Gastroesophageal sphincter (tissue), 3 donors: ENCODE measurements at regions not wholly inside any gene's neighbourhood (a gene's known extent, or its start where the extent isn't known, plus 50 kb on each side); places are given as distances from the start of the nearest gene placed in this dataset.

Experiments
- POLR2A ChIP-seq, 2 donors: fragments of 450-650 bp; IDR thresholded peaks; one replicate each; pipeline ENCODE4 v1.6.1; 2017; ENCODE audit warnings: antibody characterized with exemption in 2 of 2, mild to moderate bottlenecking in 2 of 2, moderate library complexity in 1 of 2
- POLR2AphosphoS5 ChIP-seq: sonication (generic); formaldehyde crosslinking; IDR thresholded peaks from one replicate; pipeline ENCODE4 v1.6.1; 2017; ENCODE audit warnings: antibody characterized with exemption
- TF ChIP-seq, protein P1 (sequence below), 4 experiments: fragments of 200-600 bp in 2 of 4; fragments of 450-650 bp in 2 of 4; sonication (generic) in 1 of 4; IDR thresholded peaks; one replicate each; pipeline ENCODE4 v1.5.1; 2017 to 2019; ENCODE audit warnings: antibody characterized with exemption in 4 of 4, mild to moderate bottlenecking in 2 of 4, moderate library complexity in 2 of 4

DNA sequence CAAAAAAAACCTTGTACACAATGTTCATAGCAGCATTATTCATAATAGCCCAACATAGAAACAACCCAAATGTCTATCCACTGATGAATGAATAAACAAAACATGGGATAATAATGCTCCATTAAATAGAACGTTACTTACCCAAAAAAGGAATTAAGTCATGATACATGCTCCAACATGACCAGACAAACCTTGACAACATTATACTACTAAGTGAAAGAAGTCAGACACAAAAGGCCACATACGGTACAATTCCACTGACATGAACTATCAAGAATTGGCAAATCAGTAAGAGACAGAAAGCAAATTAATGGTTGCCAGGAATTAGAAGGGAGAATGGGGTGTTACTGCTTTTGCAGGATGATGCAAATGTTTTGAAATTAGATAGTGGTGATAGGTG, 193.8 kb upstream of the SHISA6 start:
- TF ChIP-seq, protein P1, sequence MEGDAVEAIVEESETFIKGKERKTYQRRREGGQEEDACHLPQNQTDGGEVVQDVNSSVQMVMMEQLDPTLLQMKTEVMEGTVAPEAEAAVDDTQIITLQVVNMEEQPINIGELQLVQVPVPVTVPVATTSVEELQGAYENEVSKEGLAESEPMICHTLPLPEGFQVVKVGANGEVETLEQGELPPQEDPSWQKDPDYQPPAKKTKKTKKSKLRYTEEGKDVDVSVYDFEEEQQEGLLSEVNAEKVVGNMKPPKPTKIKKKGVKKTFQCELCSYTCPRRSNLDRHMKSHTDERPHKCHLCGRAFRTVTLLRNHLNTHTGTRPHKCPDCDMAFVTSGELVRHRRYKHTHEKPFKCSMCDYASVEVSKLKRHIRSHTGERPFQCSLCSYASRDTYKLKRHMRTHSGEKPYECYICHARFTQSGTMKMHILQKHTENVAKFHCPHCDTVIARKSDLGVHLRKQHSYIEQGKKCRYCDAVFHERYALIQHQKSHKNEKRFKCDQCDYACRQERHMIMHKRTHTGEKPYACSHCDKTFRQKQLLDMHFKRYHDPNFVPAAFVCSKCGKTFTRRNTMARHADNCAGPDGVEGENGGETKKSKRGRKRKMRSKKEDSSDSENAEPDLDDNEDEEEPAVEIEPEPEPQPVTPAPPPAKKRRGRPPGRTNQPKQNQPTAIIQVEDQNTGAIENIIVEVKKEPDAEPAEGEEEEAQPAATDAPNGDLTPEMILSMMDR (IDR thresholded peaks at IDR 0.05), result no peak
- TF ChIP-seq POLR2A (IDR thresholded peaks at IDR 0.05) (no peak), POLR2AphosphoS5 (no peak)
